A549 (cell line): ENCODE measurements at regions not wholly inside any gene's neighbourhood (a gene's known extent, or its start where the extent isn't known, plus 50 kb on each side); places are given as distances from the start of the nearest gene placed in this dataset.

Source experiments
- CBX2 ChIP-seq: fragments of 200-600 bp; sonication (generic); IDR thresholded peaks from 2 replicates; pipeline ENCODE4 v1.6.1; 2016; ENCODE audit warnings: low read depth, mild to moderate bottlenecking, borderline replicate concordance
- HOXA7 ChIP-seq: fragments of 250-450 bp; sonication (Bioruptor Pico); IDR thresholded peaks from 2 replicates; pipeline ENCODE4 v1.5.0; 2020; ENCODE audit warnings: mild to moderate bottlenecking, moderate library complexity
- POLR2A ChIP-seq: IDR thresholded peaks from 2 replicates; pipeline ENCODE4 v1.6.1; 2012; ENCODE audit warnings: mild to moderate bottlenecking, low read length
- RFX5 ChIP-seq: fragments of 450-650 bp; IDR thresholded peaks from 2 replicates; pipeline ENCODE4 v1.7.1; 2014; ENCODE audit warnings: antibody characterized with exemption, mild to moderate bottlenecking, moderate library complexity
- TF ChIP-seq, protein P1 (sequence below): fragments of 200-600 bp; sonication (generic); IDR thresholded peaks from 2 replicates; pipeline ENCODE4 v1.6.1; 2016; ENCODE audit warnings: antibody characterized with exemption, mild to moderate bottlenecking, moderate library complexity

DNA sequence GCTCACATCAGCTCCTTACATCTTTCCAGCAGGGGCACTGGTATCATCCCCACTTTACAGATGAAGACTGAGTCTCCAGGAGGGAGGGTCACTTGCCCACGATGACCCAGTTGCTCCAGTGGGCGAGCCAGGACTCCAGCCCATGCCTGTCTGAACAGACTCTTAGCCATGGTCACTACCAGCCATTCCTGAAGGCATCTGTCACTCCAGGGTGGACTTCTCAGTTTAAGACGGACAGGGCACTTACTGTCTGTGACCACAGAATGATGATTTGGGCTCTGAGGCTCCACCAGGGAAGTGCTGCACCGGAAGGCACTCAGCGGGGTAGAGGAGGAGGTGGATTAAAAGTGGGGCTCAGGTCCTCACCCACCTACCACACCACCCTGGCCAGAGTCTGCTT lies 104.0 kb upstream of the SLC6A6 start:
- TF ChIP-seq HOXA7 (CRISPR knock-in tag) (no peak), POLR2A (no peak), CBX2 (no peak), RFX5 (no peak)
- TF ChIP-seq, protein P1, sequence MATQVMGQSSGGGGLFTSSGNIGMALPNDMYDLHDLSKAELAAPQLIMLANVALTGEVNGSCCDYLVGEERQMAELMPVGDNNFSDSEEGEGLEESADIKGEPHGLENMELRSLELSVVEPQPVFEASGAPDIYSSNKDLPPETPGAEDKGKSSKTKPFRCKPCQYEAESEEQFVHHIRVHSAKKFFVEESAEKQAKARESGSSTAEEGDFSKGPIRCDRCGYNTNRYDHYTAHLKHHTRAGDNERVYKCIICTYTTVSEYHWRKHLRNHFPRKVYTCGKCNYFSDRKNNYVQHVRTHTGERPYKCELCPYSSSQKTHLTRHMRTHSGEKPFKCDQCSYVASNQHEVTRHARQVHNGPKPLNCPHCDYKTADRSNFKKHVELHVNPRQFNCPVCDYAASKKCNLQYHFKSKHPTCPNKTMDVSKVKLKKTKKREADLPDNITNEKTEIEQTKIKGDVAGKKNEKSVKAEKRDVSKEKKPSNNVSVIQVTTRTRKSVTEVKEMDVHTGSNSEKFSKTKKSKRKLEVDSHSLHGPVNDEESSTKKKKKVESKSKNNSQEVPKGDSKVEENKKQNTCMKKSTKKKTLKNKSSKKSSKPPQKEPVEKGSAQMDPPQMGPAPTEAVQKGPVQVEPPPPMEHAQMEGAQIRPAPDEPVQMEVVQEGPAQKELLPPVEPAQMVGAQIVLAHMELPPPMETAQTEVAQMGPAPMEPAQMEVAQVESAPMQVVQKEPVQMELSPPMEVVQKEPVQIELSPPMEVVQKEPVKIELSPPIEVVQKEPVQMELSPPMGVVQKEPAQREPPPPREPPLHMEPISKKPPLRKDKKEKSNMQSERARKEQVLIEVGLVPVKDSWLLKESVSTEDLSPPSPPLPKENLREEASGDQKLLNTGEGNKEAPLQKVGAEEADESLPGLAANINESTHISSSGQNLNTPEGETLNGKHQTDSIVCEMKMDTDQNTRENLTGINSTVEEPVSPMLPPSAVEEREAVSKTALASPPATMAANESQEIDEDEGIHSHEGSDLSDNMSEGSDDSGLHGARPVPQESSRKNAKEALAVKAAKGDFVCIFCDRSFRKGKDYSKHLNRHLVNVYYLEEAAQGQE, result no peak
